Dedifferentiated amniotic fluid mesenchymal stem cell (primary cell): ENCODE measurements at regions not wholly inside any gene's neighbourhood (a gene's known extent, or its start where the extent isn't known, plus 50 kb on each side); places are given as distances from the start of the nearest gene placed in this dataset.
"Not testable (repeated sequence)": the region's sequence is repeated elsewhere in the genome, so short reads cannot be mapped to it uniquely, and the experiment has no call there.

Experiments
- DNase-seq: peaks from one replicate; pipeline ENCODE4 v3.0.0-alpha.2; 2016; ENCODE audit errors: extremely low spot score

GRCh38 chr4:148651991-148652390 lies 209.8 kb upstream of the NR3C2 start:
- DNase-seq = no peak

GRCh38 chr4:148649652-148650331 lies 207.6 kb upstream of the NR3C2 start:
- DNase-seq = no peak

GRCh38 chr4:148643851-148644250 lies 201.6 kb upstream of the NR3C2 start:
- DNase-seq = no peak

DNA sequence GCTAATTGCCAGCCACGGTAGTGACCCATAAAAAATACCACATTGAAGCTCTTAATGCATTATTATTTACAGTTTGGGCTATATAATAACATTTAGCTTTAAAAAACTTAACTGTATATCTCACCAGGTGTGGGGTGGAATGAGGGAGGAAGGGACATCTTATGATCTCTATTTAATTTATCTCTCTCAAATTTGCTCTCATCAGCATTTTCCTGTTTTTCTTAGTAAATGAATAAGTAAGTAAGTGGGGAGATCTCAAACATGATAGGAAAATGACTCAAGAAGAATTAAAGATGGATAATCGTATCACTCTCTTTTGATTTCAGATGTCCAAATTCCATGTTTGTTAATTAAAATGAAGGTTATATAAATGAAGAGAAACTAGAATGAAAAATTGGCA lies 200.7 kb upstream of the NR3C2 start:
- DNase-seq = no peak

- not testable (repeated sequence) for DNase-seq
These were observed 195.9 kb upstream of the NR3C2 start for GRCh38 chr4:148638079-148638478.

- DNase-seq = not testable (repeated sequence)
These were observed 195.2 kb upstream of the NR3C2 start for GRCh38 chr4:148637453-148637852.

DNA sequence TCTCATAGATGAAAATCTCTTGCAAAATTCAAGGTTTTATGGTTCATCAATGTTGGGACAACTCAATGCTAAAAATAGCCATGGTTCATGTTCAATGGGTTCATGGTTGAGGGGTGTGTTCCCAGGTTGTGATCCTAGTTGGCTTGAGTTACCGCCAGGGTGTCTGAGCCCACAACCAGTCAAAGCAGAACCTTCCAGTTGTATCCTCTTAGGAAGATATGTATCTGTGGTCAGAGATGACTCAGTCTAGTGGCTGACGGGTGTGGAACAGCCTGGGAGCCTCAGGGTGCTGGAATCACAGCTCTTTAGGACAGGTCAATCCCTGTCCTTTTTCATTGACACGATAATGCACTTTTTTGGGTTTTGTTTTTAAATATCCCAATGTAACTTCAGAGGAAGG lies 192.3 kb upstream of the NR3C2 start:
- DNase-seq = no peak

GRCh38 chr4:148633720-148634119 lies 191.5 kb upstream of the NR3C2 start:
- DNase-seq = no peak

DNA sequence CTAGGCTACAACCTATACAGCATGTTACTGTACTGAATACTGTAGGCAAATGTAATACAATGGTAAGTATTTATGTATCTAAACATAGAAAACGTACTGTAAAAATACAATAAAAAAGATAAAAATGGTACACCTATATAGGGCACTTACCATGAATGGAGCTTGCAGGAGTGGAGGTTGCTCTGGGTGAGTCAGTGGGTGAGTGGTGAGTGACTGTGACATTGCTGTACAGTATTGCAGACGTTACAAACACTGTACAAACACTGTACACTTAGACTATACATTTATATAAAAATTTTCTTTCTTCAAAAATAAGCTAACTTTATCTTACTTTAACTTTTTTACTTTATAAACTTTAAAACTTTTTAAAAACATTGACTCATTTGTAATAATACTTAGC lies 190.3 kb upstream of the NR3C2 start:
- DNase-seq = no peak

DNA sequence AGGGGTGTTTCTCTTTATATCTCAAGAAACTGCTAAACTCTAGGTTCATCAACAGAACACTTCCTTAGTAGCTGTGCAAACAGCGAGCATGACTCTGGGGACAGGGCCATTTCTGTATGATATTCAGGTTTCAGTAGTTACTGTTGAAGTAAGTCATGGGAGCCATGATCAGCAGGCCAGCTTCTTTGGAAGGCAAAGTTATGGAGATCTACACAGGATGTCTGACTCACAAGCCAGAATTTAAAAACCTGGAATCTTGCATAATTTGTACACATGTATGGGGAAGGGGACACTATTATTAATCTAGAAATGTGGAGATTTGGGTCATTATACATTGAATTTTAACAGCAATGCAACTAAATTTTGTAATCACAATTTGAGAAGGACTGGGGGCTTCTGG lies 187.8 kb upstream of the NR3C2 start:
- no peak for DNase-seq

DNA sequence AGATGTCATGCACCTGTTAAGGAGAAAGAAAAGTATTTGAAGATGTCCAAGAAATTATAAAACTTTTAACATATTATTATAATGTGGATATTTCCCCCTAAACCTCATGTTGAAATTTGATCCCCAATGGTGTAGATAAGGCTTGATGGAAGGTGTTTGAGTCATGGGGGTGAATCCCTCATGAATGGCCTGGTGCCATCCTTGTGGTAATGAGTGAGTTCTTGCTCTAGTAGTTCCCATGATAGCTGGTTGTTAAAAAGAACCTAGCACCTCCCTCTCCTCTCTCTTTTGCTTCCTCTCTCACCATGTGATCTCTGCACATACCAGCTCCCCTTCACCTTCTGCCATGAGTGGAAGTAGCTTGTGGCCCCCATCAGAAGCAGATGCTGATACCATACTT lies 176.6 kb upstream of the NR3C2 start:
- no peak for DNase-seq

DNA sequence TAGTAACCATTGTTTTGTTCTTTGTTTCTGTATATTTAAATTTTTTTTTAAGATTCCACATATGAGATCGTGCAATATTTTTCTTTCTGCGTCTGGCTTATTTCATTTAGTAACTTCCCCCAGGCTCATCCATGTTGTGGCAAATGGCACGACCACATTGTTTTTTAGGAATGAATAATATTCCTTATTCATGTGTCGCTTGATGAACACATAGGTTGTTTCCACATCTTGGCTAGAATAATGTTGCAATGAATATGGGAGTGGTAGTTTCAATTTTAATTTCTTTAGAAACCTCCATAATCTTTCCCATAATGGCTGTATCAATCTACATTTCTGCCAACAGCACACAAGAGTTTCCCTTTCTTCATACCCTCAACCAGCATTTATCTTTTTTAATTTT lies 166.8 kb upstream of the NR3C2 start:
- no peak for DNase-seq

DNA sequence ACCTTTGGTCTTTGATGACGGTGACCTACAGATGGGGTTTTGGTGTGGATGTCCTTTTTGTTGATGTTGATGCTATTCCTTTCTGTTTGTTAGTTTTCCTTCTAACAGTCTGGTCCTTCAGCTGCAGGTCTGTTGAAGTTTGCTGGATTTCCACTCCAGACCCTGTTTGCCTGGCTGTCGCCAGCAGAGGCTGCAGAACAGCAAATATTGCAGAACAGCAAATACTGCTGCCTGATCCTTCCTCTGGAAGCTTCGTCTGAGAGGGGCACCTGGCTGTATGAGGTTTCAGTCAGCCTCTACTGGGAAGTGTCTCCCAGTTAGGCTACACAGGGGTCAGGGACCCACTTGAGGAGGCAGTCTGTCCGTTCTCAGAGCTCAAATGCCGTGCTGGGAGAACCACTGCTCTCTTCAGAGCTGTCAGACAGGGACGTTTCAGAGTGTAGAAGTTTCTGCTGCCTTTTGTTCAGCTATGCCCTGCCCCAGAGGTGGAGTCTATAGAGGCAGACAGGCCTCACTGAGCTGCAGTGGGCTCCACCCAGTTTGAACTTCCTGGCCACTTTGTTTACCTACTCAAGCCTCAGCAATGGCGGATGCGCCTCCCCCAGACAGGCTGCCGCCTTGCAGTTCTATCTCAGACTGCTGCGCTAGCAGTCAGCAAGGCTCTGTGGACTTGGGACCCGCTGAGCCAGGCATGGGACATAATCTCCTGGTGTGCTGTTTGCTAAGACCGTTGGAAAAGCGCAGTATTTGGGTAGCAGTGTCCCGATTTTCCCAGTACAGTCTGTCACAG lies 156.4 kb upstream of the NR3C2 start:
- not testable (repeated sequence) for DNase-seq

- no peak for DNase-seq
These were observed 147.0 kb upstream of the NR3C2 start for GRCh38 chr4:148589182-148589581.

DNA sequence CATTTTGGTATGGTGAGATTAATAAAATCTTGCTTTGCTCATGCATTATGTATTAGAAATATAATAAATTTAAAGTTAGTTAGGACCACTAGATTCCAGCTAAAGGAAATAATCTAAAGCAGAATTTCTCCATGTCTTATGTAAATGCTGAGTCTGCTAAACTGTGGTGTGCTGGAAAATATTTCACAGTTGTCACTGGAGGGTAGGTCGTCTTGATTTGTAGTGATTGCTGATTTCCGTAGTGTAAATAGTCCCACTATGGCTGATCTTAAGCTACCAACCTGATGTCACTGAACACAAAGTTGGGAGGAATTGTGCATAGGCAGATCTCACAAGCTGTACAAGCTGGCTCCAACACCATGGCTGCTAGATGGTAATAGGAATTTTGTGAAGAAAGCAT lies 133.4 kb upstream of the NR3C2 start:
- no peak for DNase-seq

GRCh38 chr4:148574911-148575310 lies 132.7 kb upstream of the NR3C2 start:
- no peak for DNase-seq

- peak; percentile 73 for DNase-seq
These were observed 132.3 kb upstream of the NR3C2 start for GRCh38 chr4:148574502-148574901.

GRCh38 chr4:148574066-148574465 lies 131.9 kb upstream of the NR3C2 start:
- no peak for DNase-seq

DNA sequence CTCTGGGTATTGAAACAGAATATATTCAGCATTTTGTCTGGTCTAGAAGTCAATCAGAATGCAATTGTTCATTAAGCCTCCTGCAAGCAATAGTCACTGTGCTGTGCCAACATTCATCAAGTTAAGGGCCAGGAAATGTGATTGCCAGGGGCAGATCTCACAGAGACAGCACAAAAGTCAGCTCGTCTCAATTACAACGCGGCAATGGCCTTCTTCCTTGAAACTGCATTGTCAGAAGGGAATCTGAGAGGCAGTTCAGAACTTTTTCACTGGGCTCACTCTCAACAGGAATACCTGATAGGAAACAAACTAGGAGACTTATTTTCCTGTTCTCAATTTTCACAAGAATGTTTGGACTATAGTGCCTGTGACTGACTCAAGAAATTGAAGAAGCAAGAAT lies 131.1 kb upstream of the NR3C2 start:
- no peak for DNase-seq

DNA sequence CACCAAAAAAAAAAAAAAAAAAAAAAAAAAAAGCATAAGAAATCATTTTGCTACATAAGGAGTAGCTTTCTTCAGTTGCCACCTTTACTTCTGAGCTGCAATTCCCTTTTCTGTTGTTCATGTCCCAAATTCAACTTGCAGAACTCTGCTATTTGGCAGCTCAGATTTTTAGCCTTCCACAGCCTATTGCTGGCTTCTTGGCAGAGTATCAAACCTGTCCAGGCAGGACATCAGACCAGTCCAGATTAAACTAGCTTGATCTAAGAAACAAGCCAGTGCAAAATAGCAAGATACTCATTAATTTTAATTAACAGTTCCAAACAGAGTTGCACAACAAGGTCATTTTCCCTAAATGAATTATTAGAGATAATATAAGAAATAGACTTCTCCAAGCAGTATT lies 123.6 kb upstream of the NR3C2 start:
- no peak for DNase-seq

- no peak for DNase-seq
These were observed 121.5 kb upstream of the NR3C2 start for GRCh38 chr4:148563684-148564083.

GRCh38 chr4:148561467-148561866 lies 119.3 kb upstream of the NR3C2 start:
- no peak for DNase-seq

GRCh38 chr4:148557793-148558192 lies 115.6 kb upstream of the NR3C2 start:
- DNase-seq = no peak

DNA sequence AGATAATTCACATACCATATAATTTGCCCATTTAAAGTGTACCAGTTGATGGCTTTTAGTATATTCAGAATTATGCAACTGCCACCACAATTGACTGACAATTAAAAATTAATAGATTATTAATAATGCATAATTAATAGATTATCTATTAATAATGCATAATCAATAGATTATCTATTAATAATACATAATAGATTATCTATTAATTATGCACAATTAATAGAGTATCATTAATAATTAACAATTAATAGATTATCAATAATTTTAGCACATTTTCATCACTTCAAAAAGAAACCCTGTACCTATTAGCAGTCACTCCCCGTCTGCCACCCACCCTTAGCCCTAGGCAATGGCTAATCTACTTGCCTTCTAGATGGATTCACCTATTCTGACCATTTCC lies 108.6 kb upstream of the NR3C2 start:
- DNase-seq = no peak
